Occipital lobe (tissue), 1 donor: ENCODE measurements at regions not wholly inside any gene's neighbourhood (a gene's known extent, or its start where the extent isn't known, plus 50 kb on each side); places are given as distances from the start of the nearest gene placed in this dataset.
"Not testable (repeated sequence)": the region's sequence is repeated elsewhere in the genome, so short reads cannot be mapped to it uniquely, and the experiment has no call there.

Experiments used
- DNase-seq: peaks from one replicate; lab custom pipeline; 2025; lab: John Stamatoyannopoulos, UW

DNA sequence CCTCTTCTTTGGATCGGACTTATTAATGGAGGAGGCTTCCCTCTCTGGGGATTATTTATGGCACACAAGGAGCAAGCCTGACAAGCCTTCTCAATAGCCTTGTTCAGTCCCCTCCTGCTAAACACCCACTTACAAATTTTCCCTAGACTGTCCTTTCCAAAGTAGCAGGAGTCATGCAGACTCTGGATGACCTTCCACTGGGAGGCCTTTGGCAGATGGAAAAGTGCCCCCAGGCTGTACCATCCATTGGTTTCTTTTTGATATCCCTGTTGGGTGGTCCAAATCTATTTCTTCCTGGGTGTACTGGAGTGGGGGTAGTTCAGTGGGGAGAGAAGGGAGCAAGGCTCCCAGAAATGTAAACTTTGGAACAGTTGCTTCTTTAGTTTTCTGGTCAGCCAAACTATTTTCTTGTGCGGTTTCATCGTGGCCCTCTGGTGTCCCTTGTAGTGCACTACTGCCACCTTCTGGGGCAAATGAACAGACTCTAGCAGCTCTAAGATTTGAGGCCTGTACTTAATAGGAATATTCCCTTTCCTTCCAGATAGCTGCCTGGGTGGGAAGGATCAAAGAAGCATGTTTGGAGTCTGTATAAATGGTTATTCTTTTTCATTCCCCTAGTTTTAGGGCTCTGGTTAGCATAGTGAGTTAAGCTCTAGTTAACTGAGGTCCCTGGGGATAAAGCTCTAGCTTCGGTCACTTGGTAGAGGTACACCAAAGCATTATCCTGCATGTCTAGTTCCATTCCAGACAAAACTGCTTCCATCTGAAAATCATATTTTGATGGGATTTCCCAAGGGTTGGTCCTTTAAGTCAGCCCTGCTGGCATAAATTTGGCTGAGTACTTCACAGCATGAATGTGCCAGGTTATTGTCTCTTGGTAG lies 409.5 kb downstream of the SLC6A15 start:
- DNase-seq: no peak

GRCh38 chr12:84502180-84502860 lies 410.3 kb downstream of the SLC6A15 start:
- no peak for DNase-seq

DNA sequence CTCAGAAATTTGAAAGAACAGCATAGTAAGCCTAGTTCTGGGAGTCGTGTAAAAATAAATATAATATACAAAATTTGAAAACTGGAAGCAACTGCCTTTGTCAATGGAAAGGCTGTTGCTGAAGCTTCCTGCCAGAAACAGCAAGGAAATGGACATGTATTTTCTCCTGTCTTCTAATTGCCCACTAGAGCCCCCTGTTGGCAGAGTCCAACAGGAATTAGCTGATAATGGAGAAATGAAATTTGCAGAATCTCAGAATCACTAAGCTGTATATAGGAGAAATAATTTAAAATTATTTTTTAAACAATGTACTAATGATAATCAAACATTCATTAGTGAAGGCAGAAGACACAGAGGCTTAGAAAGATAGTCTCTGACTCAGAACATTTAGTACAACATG lies 414.8 kb downstream of the SLC6A15 start:
- no peak for DNase-seq

- no peak for DNase-seq
These were observed 416.9 kb downstream of the SLC6A15 start for GRCh38 chr12:84495711-84496110.

- DNase-seq: no peak
These were observed 420.2 kb downstream of the SLC6A15 start for GRCh38 chr12:84492351-84492883.

DNA sequence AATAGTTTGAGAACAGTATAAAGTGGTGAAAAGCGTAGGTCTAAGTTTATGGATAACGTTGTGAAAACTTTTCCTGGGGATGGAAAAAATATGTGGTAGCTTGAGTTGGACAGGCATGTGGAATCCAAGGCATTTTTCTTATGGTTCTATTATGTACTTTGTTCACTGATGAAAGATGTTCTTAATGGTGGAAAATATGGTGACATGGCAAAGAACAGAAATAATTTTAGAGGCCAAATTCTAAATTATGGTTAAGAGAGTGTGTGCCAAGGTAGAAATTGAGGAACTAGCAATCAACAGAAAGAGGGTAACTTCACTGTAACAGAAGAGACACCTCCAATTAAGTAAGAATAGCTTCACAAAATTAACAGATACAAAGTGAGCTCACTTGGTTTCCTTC lies 427.8 kb downstream of the SLC6A15 start:
- no peak for DNase-seq

- DNase-seq: no peak
These were observed 431.8 kb downstream of the SLC6A15 start for GRCh38 chr12:84480803-84481202.

DNA sequence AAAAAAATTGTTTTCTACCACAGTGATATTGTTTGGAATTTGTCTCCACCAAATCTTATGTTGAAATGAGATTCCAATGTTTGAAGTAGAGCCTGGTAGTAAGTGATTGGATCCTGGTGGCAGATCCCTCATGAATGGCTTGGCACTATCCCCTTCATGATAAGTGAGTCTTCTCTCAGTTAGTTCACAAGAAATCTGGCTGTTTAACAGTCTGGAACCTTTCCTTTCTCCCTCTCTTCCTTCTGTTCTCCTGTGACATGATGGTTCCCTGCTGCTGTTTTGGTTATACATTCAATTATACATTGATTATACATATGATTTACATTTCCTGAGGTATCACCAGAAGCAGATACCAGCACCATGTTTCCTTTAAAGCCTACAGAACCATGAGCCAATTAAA lies 442.2 kb downstream of the SLC6A15 start:
- DNase-seq: no peak

DNA sequence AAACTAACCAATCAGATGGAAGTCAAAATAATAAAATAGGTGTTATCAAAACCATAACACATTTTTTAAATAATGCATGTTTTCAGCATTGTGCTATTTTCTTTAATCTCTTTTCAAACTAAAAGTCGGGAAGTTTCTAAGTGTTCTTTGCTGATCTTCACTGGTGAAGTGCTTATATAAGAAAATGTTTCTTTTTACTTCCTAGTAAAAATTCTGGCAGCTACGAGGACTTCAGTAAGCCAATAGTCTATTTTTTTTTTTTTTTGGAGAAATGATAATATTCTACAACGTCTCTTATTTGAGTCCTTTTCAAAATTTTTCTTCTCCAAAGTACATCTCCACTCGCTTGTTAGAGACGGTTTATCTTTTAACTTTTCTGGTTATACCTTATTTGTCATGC lies 448.0 kb downstream of the SLC6A15 start:
- no peak for DNase-seq

DNA sequence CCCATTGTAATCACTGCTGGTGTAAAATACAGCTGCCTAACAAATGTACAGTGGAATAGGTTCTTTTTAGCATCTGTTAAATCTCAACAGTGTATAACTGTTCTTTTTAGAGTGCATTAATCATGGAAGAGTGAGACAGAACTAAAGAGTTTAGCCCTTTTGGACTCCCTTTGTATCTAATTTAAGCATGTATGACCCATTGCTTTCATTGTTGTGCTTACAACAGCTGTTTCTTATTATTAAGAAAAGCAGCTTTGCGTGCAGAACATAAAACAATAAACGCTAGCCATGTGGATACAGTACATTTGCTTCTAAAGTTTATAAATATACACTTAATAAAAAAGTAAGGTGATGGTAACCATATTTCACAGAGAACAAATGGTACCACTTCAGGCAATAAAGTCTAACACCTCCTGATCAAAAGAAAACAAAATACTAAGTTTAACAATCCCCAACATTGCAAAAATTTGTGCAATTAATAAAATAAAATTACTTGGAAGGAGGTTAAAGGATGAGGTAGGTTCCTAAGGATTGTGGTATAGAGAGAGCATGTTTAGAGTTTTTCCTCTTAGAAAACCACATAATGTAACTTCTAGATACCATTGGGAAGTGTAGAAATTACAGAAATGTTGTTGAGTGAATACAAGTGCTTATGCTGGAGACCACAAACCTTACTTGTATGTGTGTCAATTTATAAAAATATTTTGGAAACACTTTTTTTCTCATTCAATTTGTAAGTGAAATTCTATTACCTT lies 448.7 kb downstream of the SLC6A15 start:
- no peak for DNase-seq

DNA sequence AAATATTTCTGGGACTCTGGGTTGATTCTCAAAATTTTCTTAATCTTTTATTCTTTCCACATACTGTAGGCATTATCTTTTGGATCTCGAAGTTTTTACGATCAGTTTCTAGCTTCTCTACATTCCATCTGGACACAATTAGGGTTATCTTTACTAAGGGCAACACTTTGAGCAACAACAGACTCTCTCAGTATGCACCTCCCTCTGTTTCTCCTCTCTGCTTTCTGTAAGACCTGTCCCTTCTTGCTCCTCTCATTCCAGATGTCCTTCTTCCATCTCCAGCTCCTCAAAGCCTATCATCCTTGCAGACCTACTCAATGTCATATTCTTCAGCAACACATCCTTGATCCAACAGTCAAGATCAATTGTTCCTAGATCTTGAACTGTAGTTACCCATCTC lies 457.0 kb downstream of the SLC6A15 start:
- DNase-seq: no peak

- DNase-seq: not testable (repeated sequence)
These were observed 466.1 kb downstream of the SLC6A15 start for GRCh38 chr12:84446478-84446877.

- DNase-seq: no peak
These were observed 476.5 kb downstream of the SLC6A15 start for GRCh38 chr12:84436134-84436533.

DNA sequence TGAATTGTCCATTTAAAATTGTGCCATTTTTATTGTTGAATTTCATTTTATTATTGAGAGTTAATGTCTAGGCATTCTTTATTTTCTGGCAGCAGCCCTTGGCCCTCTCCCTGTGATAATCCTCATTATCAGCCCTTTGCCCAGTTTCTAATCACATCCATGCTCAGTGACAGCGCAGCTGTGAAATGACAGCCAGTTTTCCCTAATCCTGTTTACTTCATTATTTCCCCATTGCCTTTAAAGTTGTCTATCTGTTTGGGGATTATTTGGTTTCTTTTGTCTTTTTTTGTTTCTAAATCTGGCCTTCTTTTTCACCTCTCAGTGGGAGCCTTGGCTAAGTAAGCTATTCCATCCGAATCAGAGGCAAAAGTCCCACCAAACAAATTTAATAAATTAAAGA lies 476.9 kb downstream of the SLC6A15 start:
- no peak for DNase-seq

GRCh38 chr12:84422340-84422739 lies 490.3 kb downstream of the SLC6A15 start:
- no peak for DNase-seq

DNA sequence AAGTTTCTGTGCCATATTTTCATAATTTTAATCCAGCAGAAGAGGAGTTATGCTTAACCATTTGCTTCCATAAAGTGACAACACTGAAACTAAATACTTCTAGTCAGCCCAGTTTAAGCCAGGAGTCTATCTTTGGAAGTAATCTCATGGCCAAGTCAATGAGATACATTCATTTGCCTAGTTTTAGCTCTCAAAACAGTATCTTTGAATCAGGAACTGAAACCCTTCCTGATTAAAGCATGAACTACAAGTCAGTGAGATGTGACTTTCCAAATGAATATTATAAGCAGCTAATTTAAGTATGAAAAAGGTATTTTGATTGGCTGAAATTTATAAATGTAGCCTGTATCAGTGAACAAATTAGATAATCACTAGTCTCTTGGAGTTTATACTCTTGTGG lies 491.5 kb downstream of the SLC6A15 start:
- no peak for DNase-seq

- DNase-seq: no peak
These were observed 496.0 kb downstream of the SLC6A15 start for GRCh38 chr12:84416626-84417025.

GRCh38 chr12:84415946-84416345 lies 496.7 kb downstream of the SLC6A15 start:
- DNase-seq: no peak

DNA sequence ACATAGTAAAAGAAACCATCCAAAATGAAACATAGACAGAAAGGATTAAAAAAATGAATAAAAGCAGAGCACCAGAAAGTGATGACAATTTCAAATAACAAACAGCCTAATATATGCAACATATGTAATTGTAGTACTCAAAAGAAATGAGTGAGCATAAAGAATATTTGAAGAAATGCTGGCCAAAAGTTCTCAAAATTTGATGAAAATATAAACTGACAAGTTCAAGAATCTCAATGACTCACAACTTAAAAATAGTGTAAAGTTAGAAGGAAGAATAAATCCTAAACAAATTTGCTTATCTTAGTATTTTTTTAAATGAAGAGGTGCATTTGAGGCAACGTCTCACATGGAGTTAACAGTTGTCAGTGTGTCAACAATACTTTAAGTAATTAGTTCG lies 498.9 kb downstream of the SLC6A15 start:
- no peak for DNase-seq

DNA sequence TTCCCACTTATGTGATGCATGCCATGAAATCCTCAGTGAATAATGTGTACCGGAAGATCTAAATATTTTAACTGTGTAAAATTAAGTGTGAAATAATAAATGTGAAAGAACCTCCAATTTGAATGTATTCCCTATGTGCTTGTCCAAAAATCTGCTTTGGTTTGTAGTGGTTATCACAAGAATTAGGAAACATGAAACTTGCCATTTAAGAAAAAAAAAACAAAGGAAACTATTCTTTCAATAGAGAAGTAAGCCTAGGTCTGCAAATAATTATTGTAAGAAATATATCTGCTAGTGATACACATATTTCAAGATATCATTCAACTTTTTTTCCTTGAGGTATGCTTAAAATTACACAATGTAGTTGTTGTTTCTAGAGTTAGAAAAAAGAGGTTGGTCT lies 500.4 kb downstream of the SLC6A15 start:
- DNase-seq: no peak

DNA sequence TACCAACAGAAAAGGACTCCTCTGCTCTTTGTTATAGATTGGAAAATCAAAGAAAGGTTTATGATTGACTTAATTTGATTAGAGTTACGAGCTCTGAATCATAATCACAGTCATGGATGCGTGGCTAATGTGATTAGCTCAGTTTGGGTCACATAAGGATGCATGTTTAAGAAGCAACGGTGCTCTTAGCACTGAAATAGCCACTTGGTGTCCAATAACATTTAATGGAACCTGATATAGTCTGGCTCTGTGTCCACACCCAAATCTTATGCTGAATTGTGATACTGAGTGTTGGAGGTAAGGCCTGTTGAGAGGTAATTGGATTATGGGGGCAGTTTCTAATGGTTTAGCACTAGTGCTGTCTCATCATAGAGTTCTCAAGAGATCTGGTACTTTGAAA lies 501.6 kb downstream of the SLC6A15 start:
- no peak for DNase-seq

GRCh38 chr12:84408936-84409335 lies 503.7 kb downstream of the SLC6A15 start:
- no peak for DNase-seq
